HG02588 (cell line): ENCODE measurements at regions not wholly inside any gene's neighbourhood (a gene's known extent, or its start where the extent isn't known, plus 50 kb on each side); places are given as distances from the start of the nearest gene placed in this dataset.
"Not testable (repeated sequence)": the region's sequence is repeated elsewhere in the genome, so short reads cannot be mapped to it uniquely, and the experiment has no call there.

Experiments used
- ATAC-seq: cut with Tn5 transposase; IDR thresholded peaks from one replicate; pipeline ENCODE4 v1.9.1; 2021; ENCODE audit warnings: mild to moderate bottlenecking, moderate library complexity; ENCODE audit not compliant: unreplicated experiment

DNA sequence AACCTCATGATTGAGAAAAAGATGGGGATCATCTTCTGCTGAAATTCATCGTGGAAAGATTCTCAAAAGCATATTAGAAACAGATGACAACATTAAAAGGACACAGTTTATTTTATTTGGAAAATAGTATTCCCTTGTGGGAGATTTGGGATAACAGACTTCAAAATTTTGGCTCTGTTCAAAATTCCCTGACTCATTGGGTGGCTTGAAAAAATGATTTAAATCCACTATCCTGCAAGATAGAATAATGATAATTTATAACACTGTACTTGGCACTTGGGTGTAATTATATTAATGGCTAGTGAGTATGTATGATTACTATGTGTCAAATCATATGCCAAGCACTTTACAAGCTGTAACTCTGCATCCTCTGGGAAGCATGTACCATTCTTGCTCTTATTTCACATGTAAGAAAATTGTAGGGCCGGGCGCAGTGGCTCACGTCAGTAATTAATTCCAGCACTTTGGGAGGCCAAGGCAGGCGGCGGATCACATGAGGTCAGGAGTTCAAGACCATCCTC lies 128.8 kb downstream of the LMNTD1 start:
- ATAC-seq = no peak

- no peak for ATAC-seq
Measured at GRCh38 chr12:25423355-25424050, 129.6 kb downstream of the LMNTD1 start.

- no peak for ATAC-seq
Measured at GRCh38 chr12:25422241-25422640, 130.8 kb downstream of the LMNTD1 start.

- no peak for ATAC-seq
Measured at GRCh38 chr12:25421651-25422167, 131.4 kb downstream of the LMNTD1 start.

GRCh38 chr12:25420116-25420515 lies 133.0 kb downstream of the LMNTD1 start:
- no peak for ATAC-seq

DNA sequence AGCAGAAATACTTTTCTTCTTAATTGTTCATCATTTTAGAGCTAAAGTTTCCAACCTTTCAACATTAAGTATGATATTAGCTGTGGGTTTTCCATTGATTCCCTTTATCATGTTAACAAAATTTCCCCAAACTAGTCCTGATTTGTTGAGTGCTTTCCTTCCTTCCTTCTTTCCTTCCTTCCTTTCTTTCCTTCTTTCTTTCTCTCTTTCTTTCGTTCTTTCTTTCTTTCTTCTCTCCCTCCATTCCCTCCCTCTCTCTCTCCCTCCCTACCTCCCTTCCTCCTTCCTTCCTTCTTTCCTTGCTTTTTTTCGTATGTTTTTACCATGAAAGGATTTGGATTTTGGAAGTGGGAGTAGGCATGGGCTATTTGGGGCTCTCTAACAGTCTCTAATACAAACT lies 133.5 kb downstream of the LMNTD1 start:
- no peak for ATAC-seq

DNA sequence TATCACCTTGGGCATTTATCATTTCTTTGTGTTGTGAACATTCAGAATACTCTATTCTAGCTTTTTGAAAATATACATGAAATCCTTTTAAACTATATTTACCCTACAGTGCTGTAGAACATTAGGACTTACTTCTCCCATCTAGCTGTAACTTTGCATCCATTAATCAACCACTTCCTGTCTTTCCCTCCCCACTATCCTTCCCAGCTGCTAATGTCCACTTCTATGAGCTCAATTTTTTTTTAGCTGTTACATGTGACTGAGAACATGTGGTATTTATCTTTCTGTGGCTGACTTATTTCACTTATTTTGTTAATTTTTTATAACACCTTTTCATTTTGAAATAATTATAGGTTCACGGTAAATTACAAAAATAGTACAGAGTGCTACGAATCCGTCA lies 136.0 kb downstream of the LMNTD1 start:
- ATAC-seq = no peak

- ATAC-seq = no peak
Measured at GRCh38 chr12:25416516-25416915, 136.6 kb downstream of the LMNTD1 start.

GRCh38 chr12:25415004-25415403 lies 138.1 kb downstream of the LMNTD1 start:
- ATAC-seq = no peak

- ATAC-seq = no peak
Measured at GRCh38 chr12:25412735-25413134, 140.3 kb downstream of the LMNTD1 start.

DNA sequence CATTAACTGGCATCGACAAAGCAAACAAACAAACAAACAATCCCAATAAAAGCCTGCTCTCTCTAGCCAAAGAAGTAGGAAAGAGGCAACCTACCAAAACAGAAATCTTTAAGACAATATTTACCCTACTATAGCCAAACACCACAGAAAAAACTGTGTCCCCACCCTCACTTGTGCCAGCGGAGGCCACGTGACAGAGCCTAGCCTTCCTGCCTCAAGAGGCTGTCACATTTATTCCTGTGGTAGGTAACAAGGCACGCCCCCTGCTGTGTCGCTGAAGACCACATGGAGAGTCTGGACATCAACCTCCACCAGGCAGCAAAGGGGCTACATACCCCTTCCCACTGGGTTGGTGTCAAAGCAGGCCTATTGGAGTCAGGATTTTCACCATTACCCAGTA lies 148.1 kb downstream of the LMNTD1 start:
- no peak for ATAC-seq

- ATAC-seq = no peak
Measured at GRCh38 chr12:25401547-25402345, 151.0 kb upstream of the KRAS start.

- ATAC-seq = no peak
Measured at GRCh38 chr12:25397001-25397400, 146.3 kb upstream of the KRAS start.

DNA sequence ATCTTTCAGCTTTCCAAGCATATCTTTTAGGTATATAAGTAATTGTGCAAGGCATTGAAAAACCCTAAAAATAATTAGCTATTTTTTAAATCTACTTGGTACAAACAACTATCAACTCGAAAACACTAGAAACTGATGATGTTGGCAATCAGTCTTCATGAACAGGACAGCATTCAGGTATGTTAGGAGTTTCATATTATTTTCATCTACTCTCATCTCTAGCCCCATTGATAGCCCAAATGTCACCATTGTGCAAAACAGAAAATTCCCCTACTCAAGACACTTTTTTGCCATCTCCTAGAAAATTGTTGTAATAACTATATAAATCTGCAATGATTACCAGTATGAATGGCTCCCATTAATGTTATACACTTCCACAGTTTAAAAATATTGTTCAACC lies 144.5 kb upstream of the KRAS start:
- no peak for ATAC-seq

DNA sequence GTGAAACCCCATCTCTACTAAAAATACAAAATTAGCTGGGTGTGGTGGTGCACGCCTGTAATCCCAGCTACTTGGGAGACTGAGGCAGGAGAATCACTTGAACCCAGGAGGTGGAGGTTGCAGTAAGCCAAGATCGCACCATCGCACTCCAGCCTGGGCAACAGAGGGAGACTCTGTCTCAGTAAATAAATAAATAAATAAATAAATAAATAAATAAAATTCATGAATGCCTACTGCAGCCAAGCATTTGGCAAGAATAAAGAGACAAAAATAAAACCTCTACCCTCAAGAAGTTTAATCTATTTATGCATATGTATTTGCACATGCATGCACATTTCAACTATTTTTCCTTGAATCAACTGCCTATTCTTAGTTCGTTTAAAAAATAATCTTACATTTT lies 144.0 kb upstream of the KRAS start:
- ATAC-seq = not testable (repeated sequence)

- no peak for ATAC-seq
Measured at GRCh38 chr12:25394025-25394424, 143.3 kb upstream of the KRAS start.

DNA sequence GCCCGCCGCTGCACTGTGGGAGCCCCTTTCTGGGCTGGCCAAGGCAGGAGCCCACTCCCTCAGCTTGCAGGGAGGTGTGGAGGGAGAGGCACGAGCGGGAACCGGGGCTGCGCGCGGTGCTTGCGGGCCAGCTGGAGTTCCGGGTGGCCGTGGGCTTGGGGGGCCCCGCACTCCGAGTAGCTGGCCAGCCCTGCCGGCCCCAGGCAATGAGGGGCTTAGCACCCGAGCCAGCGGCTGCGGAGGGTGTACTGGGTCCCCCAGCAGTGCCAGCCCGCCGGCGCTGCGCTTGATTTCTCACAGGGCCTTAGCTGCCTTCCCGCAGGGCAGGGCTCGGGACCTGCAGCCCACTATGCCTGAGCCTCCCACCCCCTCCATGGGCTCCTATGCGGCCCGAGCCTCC lies 140.6 kb upstream of the KRAS start:
- not testable (repeated sequence) for ATAC-seq

- ATAC-seq = no peak
Measured at GRCh38 chr12:25388183-25388582, 137.5 kb upstream of the KRAS start.

GRCh38 chr12:25387732-25388050 lies 137.0 kb upstream of the KRAS start:
- ATAC-seq = no peak

- ATAC-seq = peak; percentile 21
Measured at GRCh38 chr12:25386831-25387731, 136.4 kb upstream of the KRAS start.

DNA sequence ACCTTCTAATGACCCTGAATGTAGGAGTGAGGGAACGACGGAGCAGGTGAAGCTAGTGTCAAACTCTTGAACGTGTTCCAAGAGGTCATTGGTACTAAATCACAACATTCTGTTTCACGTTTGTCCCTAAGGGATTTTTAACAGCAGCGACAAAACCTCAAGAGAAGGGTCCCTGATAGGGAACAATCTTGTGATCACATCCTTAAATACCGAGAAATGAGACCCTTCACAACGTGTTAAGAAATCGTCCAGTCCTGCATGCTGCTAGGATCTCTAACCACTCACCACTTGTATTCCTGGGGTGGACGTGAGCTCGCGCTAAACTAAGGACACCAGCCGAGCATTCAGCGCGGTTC lies 134.1 kb upstream of the KRAS start:
- ATAC-seq = no peak
